ENCODE measurements at regions not wholly inside any gene's neighbourhood (a gene's known extent, or its start where the extent isn't known, plus 50 kb on each side); places are given as distances from the start of the nearest gene placed in this dataset.

DNA sequence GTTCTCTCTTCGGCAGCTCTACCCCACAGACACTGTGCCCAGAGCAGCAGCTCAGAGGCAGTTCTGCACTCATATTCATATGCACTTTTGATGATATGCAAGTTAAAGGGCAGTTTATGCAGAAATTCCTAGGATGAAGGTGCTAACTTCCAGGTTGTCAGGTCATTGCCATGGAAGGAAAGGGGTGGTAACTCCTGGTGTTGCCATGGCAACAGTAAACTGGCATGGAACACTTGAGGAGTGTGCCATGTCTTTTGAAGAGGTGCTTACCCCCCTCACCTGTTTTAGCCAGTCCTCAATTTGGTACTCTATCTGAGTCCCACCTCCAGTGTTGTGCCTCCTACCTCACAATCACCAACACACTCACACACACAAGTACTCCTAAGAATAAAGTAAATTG is 539.4 kb upstream of the BTBD3 start:
- no peak for TF ChIP-seq CTCF (IDR thresholded peaks at IDR 0.05)
- Histone ChIP-seq H3K27me3 (no peaks in the 10 kb centered on the region), H3K27ac (no peak overlapping the region), H3K9me3 (peaks cover 0 to 10% of the 10 kb centered on the region in 2 donors), H3K36me3 (no peaks in the 10 kb centered on the region), H3K4me3 (no peak overlapping the region), H3K4me1 (no peaks in the 10 kb centered on the region)
- no peak for ATAC-seq
- intact Hi-C loops (cut with DNase I) = no loop called here
- DNase-seq = no peak

DNA sequence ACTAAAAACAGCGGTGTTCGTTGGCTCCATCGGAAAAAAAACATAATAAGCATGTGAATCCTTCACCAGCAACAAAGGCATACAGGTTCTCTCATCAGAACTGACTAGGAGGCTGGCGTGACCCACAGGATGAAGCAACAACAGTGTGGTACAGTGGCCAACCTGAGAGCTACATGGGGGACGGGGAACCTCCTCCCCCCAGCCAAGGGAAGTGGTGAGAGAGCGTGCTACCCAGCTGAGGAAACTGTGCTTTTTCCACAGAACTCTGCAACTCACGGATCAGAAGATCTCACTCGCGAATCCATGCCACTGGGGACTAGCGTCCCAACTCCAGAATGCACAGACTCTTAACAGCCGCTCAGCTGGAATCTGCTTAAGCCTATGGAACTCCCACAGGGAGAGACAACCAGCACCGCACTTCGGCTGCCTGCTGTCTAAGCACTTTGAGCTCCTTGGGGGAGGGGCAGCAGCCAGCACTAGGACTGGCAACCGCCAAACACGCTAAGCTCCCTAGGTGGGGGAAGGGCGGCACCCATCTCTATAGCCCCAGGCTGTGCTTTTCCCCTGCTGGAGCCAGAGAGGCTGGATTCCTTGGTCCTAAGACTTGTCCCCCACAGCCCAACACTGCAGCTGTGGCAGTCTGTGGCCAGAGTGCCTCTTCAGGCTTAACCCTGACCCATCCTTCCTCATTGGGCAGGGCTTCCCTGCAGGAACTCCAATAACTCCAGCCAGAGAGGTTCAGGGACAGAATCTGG is 538.3 kb upstream of the BTBD3 start:
- no peak for ATAC-seq
- Histone ChIP-seq H3K4me1 (no peaks in the 10 kb centered on the region), H3K36me3 (no peaks in the 10 kb centered on the region), H3K27me3 (no peaks in the 10 kb centered on the region), H3K4me3 (no peak overlapping the region), H3K9me3 (peaks cover 0 to 10% of the 10 kb centered on the region in 2 donors), H3K27ac (no peak overlapping the region)
- DNase-seq = peak in 1 of 4 donors; percentile 44
- TF ChIP-seq CTCF (IDR thresholded peaks at IDR 0.05) = no peak
- intact Hi-C loops (cut with DNase I) = no loop called here

- H3K4me1 ChIP-seq = no peaks in the 10 kb centered on the region
- no peaks in the 10 kb centered on the region for H3K36me3 ChIP-seq
- no peak for DNase-seq
- peaks cover 0 to 10% of the 10 kb centered on the region in 2 donors for H3K9me3 ChIP-seq
- no peak for ATAC-seq
- intact Hi-C loops (cut with DNase I) = no loop called here
- H3K4me3 ChIP-seq = no peak overlapping the region
- H3K27me3 ChIP-seq = no peaks in the 10 kb centered on the region
- H3K27ac ChIP-seq = no peak overlapping the region
- TF ChIP-seq CTCF (IDR thresholded peaks at IDR 0.05) = no peak
These were observed 537.4 kb upstream of the BTBD3 start for GRCh38 chr20:11380283-11380682.

- Histone ChIP-seq H3K27ac (no peak overlapping the region), H3K27me3 (no peaks in the 10 kb centered on the region), H3K9me3 (peaks cover 0 to 2% of the 10 kb centered on the region in 2 donors), H3K4me1 (no peaks in the 10 kb centered on the region), H3K4me3 (no peak overlapping the region), H3K36me3 (no peaks in the 10 kb centered on the region)
- ATAC-seq (no peak), DNase-seq (no peak)
- intact Hi-C loops (cut with DNase I) = no loop called here
- no peak for TF ChIP-seq CTCF (IDR thresholded peaks at IDR 0.05)
These were observed 530.4 kb upstream of the BTBD3 start for GRCh38 chr20:11387189-11387754.

DNA sequence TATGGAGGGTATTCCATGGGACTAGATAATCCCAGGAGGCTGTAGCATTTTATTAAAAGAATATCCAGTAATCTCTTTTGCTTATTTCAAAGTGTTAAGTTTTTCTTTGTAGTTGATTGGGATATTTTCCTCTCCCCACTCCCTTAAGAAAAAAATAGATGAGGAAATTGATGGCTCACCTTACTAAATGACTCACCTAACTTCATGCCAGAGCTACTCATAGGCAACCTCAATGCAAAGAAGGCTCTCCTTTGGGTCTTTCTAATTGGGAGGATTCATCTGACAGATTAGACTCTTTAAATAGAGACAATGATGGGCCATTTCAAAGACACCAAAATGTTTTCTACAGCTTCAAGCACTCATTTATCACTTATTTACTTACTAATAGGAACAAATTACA is 528.5 kb upstream of the BTBD3 start:
- intact Hi-C loops (cut with DNase I) = no loop called here
- no peaks in the 10 kb centered on the region for H3K36me3 ChIP-seq
- no peak for TF ChIP-seq CTCF (IDR thresholded peaks at IDR 0.05)
- no peaks in the 10 kb centered on the region for H3K9me3 ChIP-seq
- no peak overlapping the region for H3K27ac ChIP-seq
- DNase-seq (no peak), ATAC-seq (no peak)
- H3K4me3 ChIP-seq = no peak overlapping the region
- H3K27me3 ChIP-seq = no peaks in the 10 kb centered on the region
- no peaks in the 10 kb centered on the region for H3K4me1 ChIP-seq
